ENCODE measurements at regions not wholly inside any gene's neighbourhood (a gene's known extent, or its start where the extent isn't known, plus 50 kb on each side); places are given as distances from the start of the nearest gene placed in this dataset.
"Not testable (repeated sequence)": the region's sequence is repeated elsewhere in the genome, so short reads cannot be mapped to it uniquely, and the experiment has no call there.

- no peak for DNase-seq (ENCODE audit: low read depth)
- no peak for TF ChIP-seq CTCF (conservative IDR thresholded peaks at IDR 0.05; ENCODE audit: control insufficient read depth, insufficient read depth, low read depth, low read length)
- H3K4me3 ChIP-seq (ENCODE audit: control insufficient read depth, low read depth, low read length): no peak overlapping the region
Observed at GRCh38 chr1:163633366-163633765, 311.6 kb downstream of the NUF2 start.

DNA sequence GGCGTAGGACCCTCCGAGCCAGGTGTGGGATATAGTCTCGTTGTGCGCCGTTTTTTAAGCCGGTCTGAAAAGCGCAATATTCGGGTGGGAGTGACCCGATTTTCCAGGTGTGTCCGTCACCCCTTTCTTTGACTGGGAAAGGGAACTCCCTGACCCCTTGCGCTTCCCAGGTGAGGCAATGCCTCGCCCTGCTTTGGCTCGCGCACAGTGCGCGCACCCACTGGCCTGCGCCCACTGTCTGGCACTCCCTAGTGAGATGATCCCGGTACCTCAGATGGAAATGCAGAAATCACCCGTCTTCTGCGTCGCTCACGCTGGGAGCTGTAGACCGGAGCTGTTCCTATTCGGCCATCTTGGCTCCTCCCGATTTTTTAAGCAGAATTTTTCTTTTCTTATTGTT is 323.9 kb downstream of the NUF2 start:
- not testable (repeated sequence) for DNase-seq (ENCODE audit: low read depth); H3K4me3 ChIP-seq (ENCODE audit: control insufficient read depth, low read depth, low read length)

DNA sequence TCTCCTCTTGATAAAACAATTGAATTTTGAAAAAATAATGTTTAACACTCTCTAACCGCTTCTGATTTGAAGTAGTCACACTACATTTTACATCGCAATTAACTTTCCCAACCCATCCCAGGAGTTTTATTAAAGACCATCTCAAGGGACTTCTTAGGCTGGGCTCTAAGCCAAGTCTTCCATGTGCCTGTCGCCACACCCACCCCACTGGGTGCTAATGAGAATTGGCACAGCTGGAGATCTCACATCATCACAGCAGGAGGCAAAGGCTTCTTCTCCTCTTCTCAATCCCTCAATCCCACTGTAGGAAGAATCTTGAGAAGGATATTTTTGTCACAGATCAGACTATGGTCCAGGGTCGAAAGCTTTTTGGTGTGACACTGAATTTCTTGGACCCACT is 328.9 kb downstream of the NUF2 start:
- no peak for TF ChIP-seq CTCF (conservative IDR thresholded peaks at IDR 0.05; ENCODE audit: control insufficient read depth, insufficient read depth, low read depth, low read length)
- H3K4me3 ChIP-seq (ENCODE audit: control insufficient read depth, low read depth, low read length): no peak overlapping the region
- DNase-seq (ENCODE audit: low read depth): no peak

DNA sequence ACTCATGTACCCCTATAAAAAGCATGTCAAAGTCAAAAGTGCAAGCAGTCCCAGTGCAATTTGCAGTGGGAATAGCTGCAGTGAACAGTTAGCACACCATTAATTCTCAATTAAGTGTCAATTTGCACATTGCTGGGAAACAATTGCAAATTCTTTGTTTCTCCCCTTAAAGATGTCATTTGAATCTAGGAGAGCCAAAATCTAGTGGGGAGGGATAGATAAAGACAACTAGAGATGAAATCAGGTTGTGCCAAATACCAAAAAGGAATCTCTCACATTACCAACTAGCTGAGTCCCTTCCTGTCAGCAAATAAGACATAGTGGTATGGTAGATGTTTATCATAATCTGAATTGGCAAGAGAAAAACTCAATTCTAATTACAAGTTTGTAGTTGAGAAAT is 330.7 kb downstream of the NUF2 start:
- no peak for TF ChIP-seq CTCF (conservative IDR thresholded peaks at IDR 0.05; ENCODE audit: control insufficient read depth, insufficient read depth, low read depth, low read length)
- no peak overlapping the region for H3K4me3 ChIP-seq (ENCODE audit: control insufficient read depth, low read depth, low read length)
- DNase-seq (ENCODE audit: low read depth): no peak

DNA sequence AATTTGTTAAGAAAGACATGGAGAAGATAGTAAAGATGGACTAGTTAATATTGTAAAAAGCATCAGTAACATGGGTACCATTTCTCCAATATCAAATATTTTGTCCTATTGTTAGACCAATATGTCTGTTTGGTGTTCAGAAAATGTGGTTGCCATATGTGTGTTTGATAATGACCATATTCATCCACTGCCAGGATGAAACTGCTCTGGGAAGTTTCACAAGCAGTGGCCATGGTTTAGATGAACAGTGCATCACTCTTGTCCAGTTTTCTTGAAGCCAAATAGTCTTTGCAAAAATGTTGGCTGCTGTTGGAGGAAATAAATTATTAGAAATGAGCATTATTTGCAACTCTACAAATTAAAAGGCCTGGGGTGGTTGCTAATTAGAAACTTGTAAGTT is 333.8 kb downstream of the NUF2 start:
- TF ChIP-seq CTCF (conservative IDR thresholded peaks at IDR 0.05; ENCODE audit: control insufficient read depth, insufficient read depth, low read depth, low read length): no peak
- DNase-seq (ENCODE audit: low read depth): peak; percentile 36
- no peak overlapping the region for H3K4me3 ChIP-seq (ENCODE audit: control insufficient read depth, low read depth, low read length)

GRCh38 chr1:163656095-163656759 is 334.5 kb downstream of the NUF2 start:
- H3K4me3 ChIP-seq (ENCODE audit: control insufficient read depth, low read depth, low read length): no peak overlapping the region
- no peak for TF ChIP-seq CTCF (conservative IDR thresholded peaks at IDR 0.05; ENCODE audit: control insufficient read depth, insufficient read depth, low read depth, low read length)
- peak; percentile 13 for DNase-seq (ENCODE audit: low read depth)

DNA sequence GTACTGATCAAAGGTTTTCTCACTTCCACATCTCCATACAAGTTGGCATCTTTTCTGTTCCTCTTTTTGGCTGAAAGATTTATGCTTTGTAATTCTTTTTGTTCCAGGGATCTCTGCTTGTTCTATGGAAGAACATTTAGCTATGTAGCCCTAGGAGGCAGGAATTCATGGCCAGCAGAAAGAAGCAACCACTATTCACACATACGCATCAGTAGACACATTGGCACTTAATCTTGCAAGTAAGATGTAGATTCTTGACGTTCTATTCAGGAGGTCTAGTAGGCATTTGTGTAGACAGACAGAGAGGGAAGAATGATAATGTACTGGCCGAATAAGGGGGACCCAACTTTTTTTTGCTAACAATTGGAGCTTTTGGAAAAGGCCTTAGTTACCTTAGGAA is 336.0 kb downstream of the NUF2 start:
- no peak for TF ChIP-seq CTCF (conservative IDR thresholded peaks at IDR 0.05; ENCODE audit: control insufficient read depth, insufficient read depth, low read depth, low read length)
- no peak for DNase-seq (ENCODE audit: low read depth)
- no peak overlapping the region for H3K4me3 ChIP-seq (ENCODE audit: control insufficient read depth, low read depth, low read length)

All from fibroblast of mammary gland (primary cell).